ENCODE measurements at regions not wholly inside any gene's neighbourhood (a gene's known extent, or its start where the extent isn't known, plus 50 kb on each side); places are given as distances from the start of the nearest gene placed in this dataset.

DNA sequence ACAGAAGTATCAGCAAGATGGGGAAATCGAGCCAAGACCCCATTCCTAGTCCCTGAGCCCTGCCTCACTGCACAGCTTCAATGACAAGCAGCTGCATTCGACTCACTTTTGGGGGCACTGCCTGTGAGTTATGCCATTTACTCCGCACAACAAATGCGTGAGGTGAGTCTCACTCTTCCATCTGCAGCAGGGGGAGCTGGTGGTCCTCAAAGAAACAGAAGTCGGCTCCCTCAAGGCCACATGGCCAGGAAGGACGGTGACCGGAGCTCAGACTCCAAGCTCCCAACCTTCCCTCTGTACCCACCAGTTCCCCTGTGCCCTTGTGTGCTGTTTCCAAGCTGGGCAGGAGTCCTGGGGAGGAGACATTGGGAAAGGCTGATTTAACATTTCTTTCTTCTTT, 127.7 kb upstream of the IQSEC1 start:
- TF ChIP-seq POLR2A (IDR thresholded peaks at IDR 0.05) (no peak), CTCF (IDR thresholded peaks at IDR 0.05) (no peak)

Measured in testis (tissue), 2 donors.